Stimulated activated CD4-positive, alpha-beta T cell treated with anti-CD3 and anti-CD28 coated beads, Interleukin-1b, Interleukin-23, amount 100 ng/mL, for 48 hours (primary cell): ENCODE measurements at regions not wholly inside any gene's neighbourhood (a gene's known extent, or its start where the extent isn't known, plus 50 kb on each side); places are given as distances from the start of the nearest gene placed in this dataset.
"Not testable (repeated sequence)": the region's sequence is repeated elsewhere in the genome, so short reads cannot be mapped to it uniquely, and the experiment has no call there.

Experiments
- DNase-seq: peaks from one replicate; pipeline ENCODE4 v3.0.0-alpha.2; 2020

DNA sequence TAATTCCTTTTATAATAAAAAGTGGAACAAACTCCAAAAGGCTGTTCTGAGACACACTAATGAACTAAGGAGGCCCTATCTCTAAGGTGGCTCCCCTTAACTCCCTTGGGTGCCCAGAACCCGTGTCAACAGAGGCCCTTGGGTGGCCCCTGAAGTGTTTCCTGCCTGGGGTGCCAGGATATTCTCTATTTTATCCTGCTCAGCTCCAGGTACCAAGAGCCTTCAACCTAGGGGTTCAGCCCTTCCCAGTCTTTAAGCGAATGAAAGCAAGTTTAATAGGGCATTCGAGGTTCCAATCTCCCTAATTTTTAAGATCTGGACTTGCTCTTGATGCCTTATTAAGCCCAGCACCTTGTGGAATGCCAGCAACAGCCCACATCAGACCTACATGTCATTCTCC is 64.4 kb upstream of the MYO3A start:
- DNase-seq = no peak

DNA sequence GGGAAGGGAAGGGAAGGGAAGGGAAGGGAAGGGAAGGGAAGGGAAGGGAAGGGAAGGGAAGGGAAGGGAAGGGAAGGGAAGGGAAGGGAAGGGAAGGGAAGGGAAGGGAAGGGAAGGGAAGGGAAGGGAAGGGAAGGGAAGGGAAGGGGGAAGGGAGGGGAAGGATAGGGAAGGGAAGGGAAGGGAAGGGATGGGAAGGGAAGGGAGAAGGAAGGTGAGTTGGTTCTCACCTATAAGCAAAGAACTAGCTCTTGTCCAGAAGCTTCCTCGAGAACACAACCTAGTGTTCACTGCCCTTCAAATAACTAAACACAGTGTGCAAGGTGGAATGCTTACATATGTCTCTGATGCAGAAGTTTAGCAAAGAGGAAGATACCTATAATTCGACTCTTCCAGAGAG is 59.6 kb upstream of the MYO3A start:
- not testable (repeated sequence) for DNase-seq

DNA sequence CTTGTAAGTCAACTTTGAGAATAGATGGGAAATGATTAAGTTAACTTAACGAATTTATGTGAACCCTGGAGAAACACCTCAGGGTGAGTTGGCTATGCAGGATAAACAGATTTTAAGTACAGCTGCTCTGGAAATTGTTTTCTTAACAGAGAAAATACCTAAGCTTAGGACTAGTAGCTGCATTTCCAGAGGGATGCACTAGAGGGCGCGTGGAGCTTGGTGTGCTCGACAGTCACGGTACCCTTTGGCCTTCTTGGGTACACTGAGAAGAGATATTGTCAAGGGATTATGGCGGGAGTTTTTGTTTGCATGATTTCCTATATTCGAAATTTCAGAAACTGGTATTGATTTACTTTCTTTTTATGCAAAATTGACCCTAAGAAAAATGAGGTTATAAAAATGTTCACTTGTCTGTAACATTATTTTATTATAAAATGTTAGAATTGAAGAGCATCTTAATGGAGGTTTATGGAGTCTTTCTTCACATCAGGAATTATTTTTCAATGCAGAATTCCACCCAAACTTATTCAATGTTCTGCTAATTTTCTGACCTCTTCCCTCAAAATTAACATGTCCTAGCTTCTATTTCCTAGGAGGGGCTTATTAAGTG is 58.4 kb upstream of the MYO3A start:
- DNase-seq = peak; percentile 65

DNA sequence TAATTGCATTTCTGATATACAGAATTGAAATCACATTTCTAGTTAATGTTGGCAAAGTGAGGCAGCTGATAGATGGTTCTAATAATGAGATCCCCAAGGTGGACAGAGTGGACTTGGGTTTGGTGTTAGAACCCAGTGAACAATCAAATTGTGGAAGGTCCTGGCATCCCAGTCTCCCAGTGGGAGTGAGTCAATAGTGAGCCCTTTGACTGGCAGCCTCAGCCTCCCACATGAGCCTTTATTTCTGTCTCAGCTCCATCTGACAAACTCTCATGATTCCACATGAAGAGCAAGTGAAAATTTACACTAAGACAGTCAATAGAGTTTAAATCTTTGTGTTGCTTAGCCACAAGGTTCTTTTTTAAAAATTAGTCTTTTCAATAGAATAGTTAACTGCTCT is 56.7 kb upstream of the MYO3A start:
- no peak for DNase-seq
